Esophagus mucosa (tissue), 1 donor: ENCODE measurements at regions not wholly inside any gene's neighbourhood (a gene's known extent, or its start where the extent isn't known, plus 50 kb on each side); places are given as distances from the start of the nearest gene placed in this dataset.

Experiments
- ATAC-seq: fragments of 200-7000 bp; cut with Tn5 transposase; one replicate; pipeline ENCODE4 v1.9.1; 2020
- donor health status: DM: yes; HTN: yes; CAD: no.

- no peak for ATAC-seq
Observed at GRCh38 chr16:76724181-76724580, 447.0 kb downstream of the CNTNAP4 start.

GRCh38 chr16:76729525-76729924, 452.3 kb downstream of the CNTNAP4 start:
- ATAC-seq, result no peak

- ATAC-seq, result no peak
Observed at GRCh38 chr16:76732894-76733293, 455.7 kb downstream of the CNTNAP4 start.

GRCh38 chr16:76741623-76742022, 449.4 kb upstream of the MON1B start:
- ATAC-seq, result no peak

- ATAC-seq, result no peak
Observed at GRCh38 chr16:76748461-76749348, 442.3 kb upstream of the MON1B start.

GRCh38 chr16:76749780-76750375, 441.1 kb upstream of the MON1B start:
- no peak for ATAC-seq

- no peak for ATAC-seq
Observed at GRCh38 chr16:76755496-76755895, 435.5 kb upstream of the MON1B start.

- no peak for ATAC-seq
Observed at GRCh38 chr16:76756423-76756822, 434.6 kb upstream of the MON1B start.

GRCh38 chr16:76756951-76757350, 434.0 kb upstream of the MON1B start:
- no peak for ATAC-seq

GRCh38 chr16:76766538-76766937, 424.5 kb upstream of the MON1B start:
- no peak for ATAC-seq

- no peak for ATAC-seq
Observed at GRCh38 chr16:76768316-76768715, 422.7 kb upstream of the MON1B start.

- no peak for ATAC-seq
Observed at GRCh38 chr16:76768948-76769347, 422.0 kb upstream of the MON1B start.

- ATAC-seq, result no peak
Observed at GRCh38 chr16:76771216-76771615, 419.8 kb upstream of the MON1B start.

GRCh38 chr16:76777721-76778465, 413.1 kb upstream of the MON1B start:
- no peak for ATAC-seq

- ATAC-seq, result no peak
Observed at GRCh38 chr16:76780556-76780955, 410.4 kb upstream of the MON1B start.

GRCh38 chr16:76784530-76784929, 406.5 kb upstream of the MON1B start:
- no peak for ATAC-seq

GRCh38 chr16:76787394-76787793, 403.6 kb upstream of the MON1B start:
- ATAC-seq, result no peak

GRCh38 chr16:76791151-76791550, 399.8 kb upstream of the MON1B start:
- no peak for ATAC-seq

GRCh38 chr16:76796416-76796815, 394.6 kb upstream of the MON1B start:
- no peak for ATAC-seq

- ATAC-seq, result no peak
Observed at GRCh38 chr16:76796978-76797377, 394.0 kb upstream of the MON1B start.

- no peak for ATAC-seq
Observed at GRCh38 chr16:76797457-76797856, 393.5 kb upstream of the MON1B start.

GRCh38 chr16:76800196-76800595, 390.8 kb upstream of the MON1B start:
- no peak for ATAC-seq

- no peak for ATAC-seq
Observed at GRCh38 chr16:76801357-76801756, 389.6 kb upstream of the MON1B start.

GRCh38 chr16:76816475-76816874, 374.5 kb upstream of the MON1B start:
- ATAC-seq, result no peak
